Activated naive CD4-positive, alpha-beta T cell treated with anti-CD3 and anti-CD28 coated beads, Interleukin-2, amount 50 U/mL, for 72 hours (primary cell): ENCODE measurements at regions not wholly inside any gene's neighbourhood (a gene's known extent, or its start where the extent isn't known, plus 50 kb on each side); places are given as distances from the start of the nearest gene placed in this dataset.

Experiments
- ATAC-seq, 2 donors: fragments of 150-1000 bp; cut with Tn5 transposase; 2 replicates each; pipeline ENCODE4 v1.10.0; 2021; ENCODE audit warnings: mild to moderate bottlenecking in 2 of 2, moderate library complexity in 2 of 2
- DNase-seq, 2 donors: peaks; one replicate each; pipeline ENCODE4 v3.0.0; 2021 to 2022; ENCODE audit warnings: low spot score in 2 of 2
- H3K27ac Mint-ChIP-seq, 2 donors: one replicate each; pipeline ENCODE4 v1.8.0; 2022; ENCODE audit warnings: mild to moderate bottlenecking in 2 of 2, mixed read lengths in 2 of 2
- H3K36me3 Mint-ChIP-seq, 2 donors: one replicate each; pipeline ENCODE4 v1.8.0; 2022; ENCODE audit warnings: mixed read lengths in 2 of 2
- H3K9me3 Mint-ChIP-seq, 2 donors: one replicate each; pipeline ENCODE4 v1.8.0; 2022; ENCODE audit warnings: mixed read lengths in 2 of 2

DNA sequence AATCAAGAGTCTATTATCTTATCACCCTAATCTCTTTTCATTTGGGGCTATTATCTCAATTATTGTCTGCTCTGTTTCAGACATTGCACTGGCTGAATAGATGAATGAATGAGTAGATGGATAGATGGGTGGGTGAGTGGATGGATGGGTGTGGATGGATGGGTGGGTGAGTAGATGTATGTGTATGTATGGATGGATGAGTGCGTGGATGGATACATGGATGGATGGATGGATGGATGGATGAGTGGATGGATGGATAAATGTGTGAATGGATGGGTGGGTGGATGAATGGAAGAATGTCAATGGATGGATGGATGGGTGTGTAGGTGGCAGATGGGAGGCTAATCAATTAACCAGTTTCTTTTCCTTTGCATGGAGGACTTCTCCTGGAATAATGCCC, 301.7 kb downstream of the NSG2 start:
- DNase-seq (no peak), ATAC-seq (no peak)
- Mint-ChIP-seq H3K36me3 (no peaks in the 10 kb centered on the region), H3K9me3 (peaks cover 0 to 9% of the 10 kb centered on the region in 2 donors), H3K27ac (no peak overlapping the region)

GRCh38 chr5:174348311-174348981, 302.9 kb downstream of the NSG2 start:
- no peak for ATAC-seq
- Mint-ChIP-seq H3K27ac (no peak overlapping the region), H3K36me3 (no peaks in the 10 kb centered on the region), H3K9me3 (peaks cover 0 to 9% of the 10 kb centered on the region in 2 donors)
- DNase-seq: no peak

DNA sequence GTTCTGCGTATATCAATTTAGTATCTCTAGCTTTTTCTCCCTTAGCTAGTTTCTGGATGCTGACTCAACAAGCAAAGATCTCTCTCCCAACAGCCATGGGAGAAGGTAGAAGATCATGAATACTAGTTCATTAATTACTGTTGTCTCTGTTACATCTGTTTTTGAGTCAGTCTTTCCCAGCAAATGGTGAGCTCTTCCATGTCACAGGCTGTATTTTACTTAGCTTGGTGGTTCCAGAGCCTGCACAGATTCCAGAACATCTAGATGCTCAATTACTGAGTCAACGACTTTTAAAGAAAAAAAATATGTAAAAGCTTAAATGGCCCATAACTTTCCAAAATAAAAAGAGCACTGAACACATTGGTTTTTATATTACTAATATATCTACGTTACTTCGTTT, 307.2 kb downstream of the NSG2 start:
- ATAC-seq (no peak), DNase-seq (no peak)
- H3K36me3 Mint-ChIP-seq: no peaks in the 10 kb centered on the region
- H3K27ac Mint-ChIP-seq: no peak overlapping the region
- peaks cover 4 to 14% of the 10 kb centered on the region in 2 donors for H3K9me3 Mint-ChIP-seq

DNA sequence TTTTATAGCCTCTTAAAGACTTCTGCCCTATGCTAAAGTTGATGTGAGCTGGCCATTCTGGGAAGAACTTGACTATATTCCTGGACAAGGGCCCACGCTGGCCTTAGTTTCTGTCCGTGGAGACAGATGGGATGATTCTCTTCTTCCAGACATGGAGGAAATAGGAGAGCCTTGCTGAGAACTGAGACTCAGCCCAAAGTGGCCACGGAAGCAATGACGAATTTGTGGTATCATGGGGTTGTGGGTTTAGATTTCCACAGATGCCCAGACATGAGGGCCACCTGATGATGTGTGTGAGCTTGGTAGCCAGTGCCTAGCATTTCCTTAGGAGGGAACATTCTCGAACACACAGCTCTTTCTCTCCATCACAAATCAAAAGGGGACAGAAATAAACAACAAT, 309.1 kb downstream of the NSG2 start:
- Mint-ChIP-seq H3K9me3 (peaks cover 4 to 14% of the 10 kb centered on the region in 2 donors), H3K27ac (no peak overlapping the region), H3K36me3 (no peaks in the 10 kb centered on the region)
- no peak for ATAC-seq
- DNase-seq: no peak

DNA sequence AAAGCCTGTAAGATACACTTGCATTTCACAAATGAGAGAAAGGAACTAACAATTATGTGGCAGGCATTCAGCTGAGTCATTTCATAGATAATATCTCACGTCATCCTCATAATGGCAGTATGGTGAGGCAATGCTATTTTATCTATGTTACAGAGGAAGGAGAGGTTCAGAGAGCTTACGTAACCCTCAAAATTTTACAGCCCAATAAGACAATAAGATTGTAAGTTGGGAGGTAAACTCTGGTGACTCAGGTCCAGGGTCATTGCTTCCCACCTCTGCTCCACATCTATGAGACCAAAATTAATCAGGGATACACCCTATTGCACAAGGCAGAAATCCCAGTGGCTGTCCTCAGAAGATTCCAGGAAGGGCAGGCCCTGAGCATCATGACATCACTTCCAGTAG, 309.7 kb downstream of the NSG2 start:
- H3K36me3 Mint-ChIP-seq: no peaks in the 10 kb centered on the region
- DNase-seq (no peak), ATAC-seq (no peak)
- H3K27ac Mint-ChIP-seq: no peak overlapping the region
- H3K9me3 Mint-ChIP-seq: peaks cover 4 to 11% of the 10 kb centered on the region in 2 donors

- DNase-seq (no peak), ATAC-seq (no peak)
- H3K36me3 Mint-ChIP-seq: no peaks in the 10 kb centered on the region
- H3K9me3 Mint-ChIP-seq: peaks cover 4 to 5% of the 10 kb centered on the region in 2 donors
- no peak overlapping the region for H3K27ac Mint-ChIP-seq
Observed at GRCh38 chr5:174355995-174356394, 310.5 kb downstream of the NSG2 start.

- Mint-ChIP-seq H3K9me3 (peaks cover 5 to 6% of the 10 kb centered on the region in 2 donors), H3K36me3 (no peaks in the 10 kb centered on the region), H3K27ac (no peak overlapping the region)
- DNase-seq (no peak), ATAC-seq (no peak)
Observed at GRCh38 chr5:174356536-174356935, 311.0 kb downstream of the NSG2 start.

- Mint-ChIP-seq H3K27ac (no peak overlapping the region), H3K36me3 (peaks cover 0 to 6% of the 10 kb centered on the region in 2 donors), H3K9me3 (peaks cover 16 to 18% of the 10 kb centered on the region in 2 donors)
- no peak for ATAC-seq
- no peak for DNase-seq
Observed at GRCh38 chr5:174358276-174358675, 312.8 kb downstream of the NSG2 start.

- H3K9me3 Mint-ChIP-seq: peaks cover 18 to 20% of the 10 kb centered on the region in 2 donors
- ATAC-seq (no peak), DNase-seq (no peak)
- peaks cover 0 to 6% of the 10 kb centered on the region in 2 donors for H3K36me3 Mint-ChIP-seq
- H3K27ac Mint-ChIP-seq: no peak overlapping the region
Observed at GRCh38 chr5:174359071-174359470, 313.6 kb downstream of the NSG2 start.

GRCh38 chr5:174362514-174362913, 317.0 kb downstream of the NSG2 start:
- ATAC-seq: no peak
- Mint-ChIP-seq H3K9me3 (peaks cover 14 to 20% of the 10 kb centered on the region in 2 donors), H3K27ac (no peak overlapping the region), H3K36me3 (peaks cover 0 to 6% of the 10 kb centered on the region in 2 donors)
- no peak for DNase-seq

GRCh38 chr5:174363934-174364333, 318.4 kb downstream of the NSG2 start:
- ATAC-seq: no peak
- H3K27ac Mint-ChIP-seq: no peak overlapping the region
- H3K36me3 Mint-ChIP-seq: peaks cover 0 to 6% of the 10 kb centered on the region in 2 donors
- no peak for DNase-seq
- H3K9me3 Mint-ChIP-seq: peaks cover 14 to 20% of the 10 kb centered on the region in 2 donors

GRCh38 chr5:174364676-174365075, 319.2 kb downstream of the NSG2 start:
- ATAC-seq (no peak), DNase-seq (no peak)
- Mint-ChIP-seq H3K36me3 (peaks cover 0 to 6% of the 10 kb centered on the region in 2 donors), H3K27ac (no peak overlapping the region), H3K9me3 (peaks cover 14 to 20% of the 10 kb centered on the region in 2 donors)

- H3K9me3 Mint-ChIP-seq: peaks cover 0 to 4% of the 10 kb centered on the region in 2 donors
- H3K27ac Mint-ChIP-seq: no peak overlapping the region
- DNase-seq: no peak
- H3K36me3 Mint-ChIP-seq: no peaks in the 10 kb centered on the region
- no peak for ATAC-seq
Observed at GRCh38 chr5:174371600-174372094, 326.1 kb downstream of the NSG2 start.

DNA sequence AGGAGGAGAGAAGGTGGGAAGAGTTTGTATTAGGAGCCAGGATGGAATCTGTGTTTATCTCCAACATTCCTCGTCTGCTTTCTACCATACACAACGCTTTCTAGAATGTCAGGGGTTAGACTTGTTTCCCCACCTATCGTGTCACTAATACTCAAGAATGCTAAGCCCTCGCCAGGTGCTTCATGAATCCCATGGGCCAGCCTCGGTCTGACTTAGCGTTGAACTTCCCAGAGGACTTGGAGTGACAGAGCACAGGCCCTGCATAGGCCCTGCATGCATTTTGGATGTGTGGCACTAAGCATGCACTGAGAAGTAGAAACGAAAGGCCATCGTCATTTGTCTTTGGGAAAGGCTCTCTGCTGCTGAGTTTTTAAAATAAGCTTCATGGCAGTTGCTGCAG, 328.7 kb downstream of the NSG2 start:
- H3K27ac Mint-ChIP-seq: no peak overlapping the region
- ATAC-seq (no peak), DNase-seq (no peak)
- peaks cover 0 to 4% of the 10 kb centered on the region in 2 donors for H3K9me3 Mint-ChIP-seq
- H3K36me3 Mint-ChIP-seq: no peaks in the 10 kb centered on the region

DNA sequence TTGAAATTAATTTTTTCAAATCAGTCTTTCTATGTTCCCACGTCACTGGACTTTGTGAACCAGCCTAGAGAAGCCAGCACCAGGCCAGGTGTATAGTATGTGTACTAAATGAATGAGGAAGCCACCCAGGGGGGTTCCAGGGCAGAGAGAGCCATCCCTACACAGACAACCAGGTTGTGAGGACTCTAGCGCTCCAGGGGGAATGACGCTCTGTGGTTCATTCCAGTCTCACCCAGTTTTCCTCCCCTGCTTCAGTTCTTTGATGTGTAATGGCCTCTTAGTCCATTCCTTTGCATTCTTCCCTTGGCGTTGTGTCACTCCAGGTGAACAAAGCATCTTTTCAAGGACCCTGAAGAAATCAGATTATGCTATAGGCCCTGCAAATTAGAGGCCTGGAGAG, 330.6 kb downstream of the NSG2 start:
- DNase-seq: no peak
- Mint-ChIP-seq H3K27ac (no peak overlapping the region), H3K36me3 (no peaks in the 10 kb centered on the region), H3K9me3 (peaks cover 0 to 5% of the 10 kb centered on the region in 2 donors)
- no peak for ATAC-seq

DNA sequence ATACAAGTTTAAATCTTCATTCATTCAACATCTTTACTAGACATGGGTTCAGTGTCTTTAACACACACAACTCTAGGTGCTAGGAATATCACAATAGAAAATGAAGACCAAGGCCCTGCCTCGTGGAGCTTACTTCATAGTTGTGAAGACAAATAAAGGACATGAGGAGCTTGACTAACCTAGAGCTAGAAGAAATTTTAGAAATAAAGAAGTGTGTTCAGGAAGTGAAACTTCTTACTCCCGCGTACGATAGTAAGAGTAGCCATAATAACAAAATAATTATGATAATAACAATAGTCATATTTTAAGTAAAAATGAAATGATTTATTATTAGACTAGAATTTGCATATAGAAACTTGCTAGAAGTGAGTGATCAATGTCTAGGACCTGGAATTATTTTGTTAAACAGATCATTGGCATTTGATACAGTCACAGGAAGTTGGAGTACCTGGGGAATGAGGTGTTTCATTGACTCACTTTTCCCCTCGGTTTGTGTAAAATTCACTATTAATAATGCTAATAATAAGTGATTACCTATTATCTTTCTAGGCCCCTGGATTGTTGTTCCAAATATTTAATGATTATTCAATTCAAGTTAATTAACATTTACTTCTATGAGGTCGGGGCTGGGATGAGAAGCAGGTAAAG, 331.3 kb downstream of the NSG2 start:
- ATAC-seq (no peak), DNase-seq (no peak)
- Mint-ChIP-seq H3K27ac (no peak overlapping the region), H3K36me3 (no peaks in the 10 kb centered on the region), H3K9me3 (peaks cover 0 to 3% of the 10 kb centered on the region in 2 donors)

GRCh38 chr5:174378121-174378874, 332.8 kb downstream of the NSG2 start:
- H3K9me3 Mint-ChIP-seq: peaks cover 0 to 3% of the 10 kb centered on the region in 2 donors
- no peak for DNase-seq
- ATAC-seq: no peak
- no peaks in the 10 kb centered on the region for H3K36me3 Mint-ChIP-seq
- no peak overlapping the region for H3K27ac Mint-ChIP-seq
